ENCODE measurements at regions not wholly inside any gene's neighbourhood (a gene's known extent, or its start where the extent isn't known, plus 50 kb on each side); places are given as distances from the start of the nearest gene placed in this dataset.

DNA sequence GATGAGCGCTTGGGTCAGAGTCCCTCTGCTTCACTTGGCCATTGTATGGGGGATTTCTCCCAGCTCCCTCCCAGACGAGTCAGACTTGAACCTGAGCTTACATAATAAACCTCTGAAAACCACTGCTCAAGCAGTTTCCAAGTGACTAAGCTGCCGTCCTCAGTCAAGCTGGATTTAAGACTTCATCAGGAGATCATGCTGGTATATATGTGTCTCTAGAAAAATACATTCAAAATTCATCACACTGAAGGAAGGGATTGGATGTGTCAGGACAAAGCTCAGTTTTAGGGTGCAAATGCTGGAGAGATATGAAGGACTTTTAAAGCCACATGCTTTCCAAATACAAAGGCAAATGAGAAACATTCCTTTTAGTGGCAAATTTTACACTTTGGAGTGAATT lies 114.3 kb downstream of the QDPR start:
- TF ChIP-seq CTCF (IDR thresholded peaks at IDR 0.05), result no peak
- no peak for TF ChIP-seq POLR2A (IDR thresholded peaks at IDR 0.05)
- no peak for TF ChIP-seq POLR2AphosphoS5 (IDR thresholded peaks at IDR 0.05)

Data from prostate gland (tissue), 2 donors.